GM12878 (cell line): ENCODE measurements at regions not wholly inside any gene's neighbourhood (a gene's known extent, or its start where the extent isn't known, plus 50 kb on each side); places are given as distances from the start of the nearest gene placed in this dataset.

Experiments
- ATAC-seq: fragments of 200-7000 bp; cut with Tn5 transposase; 3 replicates; pipeline ENCODE4 v1.9.1; 2020; ENCODE audit warnings: mild to moderate bottlenecking, moderate library complexity
- BruUV-seq: library from RNA; stranded (reverse); fragments of 400-500 nt; replicated peaks from 2 replicates; lab custom pipeline; 2021; lab: Mats Ljungman, UMichigan
- CTCF ChIA-PET: fragments of 300-600 bp; sonication (Branson Sonifier 250); formaldehyde crosslinking; extraction: SDS; loops from one replicate; lab custom pipeline; 2021; ENCODE audit warnings: inconsistent platforms; lab: Yijun Ruan, JAX
- POLR2A ChIA-PET: fragments of 350-600 bp; formaldehyde crosslinking; extraction: SDS; loops from one replicate; lab custom pipeline; 2021; ENCODE audit warnings: inconsistent platforms; lab: Charles Lee
- RAD21 ChIA-PET: fragments of 300-600 bp; sonication (Branson Sonifier 250); formaldehyde crosslinking; loops from one replicate; lab custom pipeline; 2023; ENCODE audit warnings: antibody characterized with exemption; ENCODE audit not compliant: unreplicated experiment; lab: Charles Lee
- SMC1A ChIA-PET: fragments of 300-600 bp; sonication (Branson Sonifier 250); formaldehyde crosslinking; loops from one replicate; lab custom pipeline; 2023; ENCODE audit not compliant: unreplicated experiment, uncharacterized antibody; lab: Charles Lee
- DNase-seq: peaks from one replicate; pipeline ENCODE4 v3.0.0-alpha.2; 2011; ENCODE audit warnings: low read depth, low spot score
- FAIRE-seq: peaks from 3 replicates; lab custom pipeline; 2011; peaks lifted over from hg19 to GRCh38; lab: Jason Lieb, UNC
- H2AFZ ChIP-seq: 2 replicates; pipeline ENCODE4 v1.6.0; 2011; ENCODE audit warnings: low read depth, low read length, control low read depth; ENCODE audit not compliant: control insufficient read depth
- H3K27ac ChIP-seq: 2 replicates; pipeline ENCODE4 v1.5.1; 2011; ENCODE audit warnings: control low read depth; ENCODE audit not compliant: control insufficient read depth, insufficient read depth
- H3K27me3 ChIP-seq, 2 experiments: replicated peaks in 1 of 2; 2 replicates each; pipeline versions ENCODE4 v1.6.0 to v1.6.1; 2011; ENCODE audit warnings: low read length in 1 of 2; ENCODE audit not compliant: control insufficient read depth in 2 of 2, insufficient read depth in 2 of 2
- H3K36me3 ChIP-seq, 2 experiments: 2 replicates each; pipeline ENCODE4 v1.5.1; 2011; ENCODE audit warnings: low read length in 1 of 2; ENCODE audit not compliant: control insufficient read depth in 2 of 2, insufficient read depth in 2 of 2
- H3K4me1 ChIP-seq: 2 replicates; pipeline ENCODE4 v1.6.1; 2011; ENCODE audit warnings: mild to moderate bottlenecking, low read length, moderate library complexity, mixed read lengths; ENCODE audit not compliant: control insufficient read depth, insufficient read depth
- H3K4me2 ChIP-seq: 2 replicates; pipeline ENCODE4 v1.6.0; 2011; ENCODE audit warnings: control low read depth; ENCODE audit not compliant: control insufficient read depth, insufficient read depth
- H3K4me3 ChIP-seq: fragments of 200-600 bp; sonication (generic); 2 replicates; pipeline ENCODE4 v1.5.1; 2016
- H3K79me2 ChIP-seq: 2 replicates; pipeline ENCODE4 v1.6.0; 2011; ENCODE audit warnings: low read length; ENCODE audit not compliant: control insufficient read depth, insufficient read depth
- H3K9ac ChIP-seq: 2 replicates; pipeline ENCODE4 v1.8.0; 2011; ENCODE audit warnings: low read length, control low read depth, mixed read lengths; ENCODE audit not compliant: control insufficient read depth, insufficient read depth
- H3K9me3 ChIP-seq: replicated peaks from 3 replicates; pipeline ENCODE4 v1.5.1; 2011; ENCODE audit warnings: mild to moderate bottlenecking, low read length; ENCODE audit not compliant: control insufficient read depth, insufficient read depth
- H4K20me1 ChIP-seq: 2 replicates; pipeline ENCODE4 v1.6.0; 2011; ENCODE audit not compliant: control insufficient read depth, insufficient read depth
- E2F4 ChIP-seq: IDR thresholded peaks from 2 replicates; pipeline ENCODE4 v1.6.1; 2012; ENCODE audit warnings: low read depth, low read length, improper control_type of control experiment
- IKZF2 ChIP-seq, 2 experiments: fragments of 450-650 bp; IDR thresholded peaks; 2 replicates each; pipeline ENCODE4 v1.6.1; 2017; ENCODE audit warnings: mild to moderate bottlenecking in 2 of 2, moderate library complexity in 2 of 2
- PRDM15 ChIP-seq: fragments of 450-650 bp; formaldehyde crosslinking; IDR thresholded peaks from 2 replicates; pipeline ENCODE4 v1.4.0; 2020; ENCODE audit warnings: mild to moderate bottlenecking, moderate library complexity
- SMAD1 ChIP-seq: fragments of 450-650 bp; IDR thresholded peaks from 2 replicates; pipeline ENCODE4 v1.6.1; 2018; ENCODE audit warnings: mild to moderate bottlenecking, low read depth; ENCODE audit not compliant: partially characterized antibody
- SMARCA5 ChIP-seq: fragments of 450-650 bp; IDR thresholded peaks from 2 replicates; pipeline ENCODE4 v1.6.1; 2017; ENCODE audit warnings: mild to moderate bottlenecking
- SREBF1 ChIP-seq: IDR thresholded peaks from 2 replicates; pipeline ENCODE4 v1.6.1; 2012; ENCODE audit warnings: mild to moderate bottlenecking, low read length
- SREBF2 ChIP-seq: IDR thresholded peaks from 2 replicates; pipeline ENCODE4 v1.6.1; 2012; ENCODE audit warnings: mild to moderate bottlenecking, low read length
- TAF1 ChIP-seq: IDR thresholded peaks from 2 replicates; pipeline ENCODE4 v1.6.1; 2011; ENCODE audit warnings: mild to moderate bottlenecking, low read depth, low read length, borderline replicate concordance
- YY1 ChIP-seq: IDR thresholded peaks from 2 replicates; pipeline ENCODE4 v1.6.1; 2011; ENCODE audit warnings: low read depth, mild to moderate bottlenecking, low read length
- ZNF217 ChIP-seq: fragments of 450-650 bp; IDR thresholded peaks from 2 replicates; pipeline ENCODE4 v1.6.1; 2017; ENCODE audit warnings: antibody characterized with exemption, mild to moderate bottlenecking
- WGBS: methylation state at CpG from one replicate; pipeline ENCODE4 v1.1.6; 2016; ENCODE audit warnings: low lambda C conversion rate; ENCODE audit not compliant: insufficient replicate concordance, insufficient coverage; ENCODE audit errors: missing lambda C conversion rate; 5-methylcytosine and 5-hydroxymethylcytosine counted together
- in situ Hi-C: fragments of 300-500 bp; cut with MboI; formaldehyde crosslinking; loops from 9 replicates; pipeline ENCODE4 v1.14.3; 2018; ENCODE audit warnings: mixed read lengths
- intact Hi-C: fragments of 100-400 bp; cut with micrococcal nuclease; formaldehyde crosslinking; loops from one replicate; pipeline ENCODE4 v1.14.2; 2022; ENCODE audit not compliant: unreplicated experiment

GRCh38 chr4:114087596-114088230 lies 108.3 kb upstream of the ARSJ start:
- BruUV-seq = no TSS peak
- no peaks in the 10 kb centered on the region for H3K36me3 ChIP-seq
- CTCF ChIA-PET = interaction anchor here (1.1 kb wide), 1 partner anchor 16 kb away, joined by 6 read pairs; no protein-coding TSS in a partner anchor
- FAIRE-seq (peak; percentile 35), ATAC-seq (no peak), DNase-seq (no peak)
- H3K4me3 ChIP-seq = no peak overlapping the region
- POLR2A ChIA-PET = no interaction called here
- RAD21 ChIA-PET = no interaction called here
- no peak overlapping the region for H3K27ac ChIP-seq
- intact Hi-C loops (no loop called here), in situ Hi-C loops (no loop called here)
- SMC1A ChIA-PET = no interaction called here
- H3K4me2 ChIP-seq = no peak overlapping the region
- H3K9ac ChIP-seq = no peak overlapping the region
- H3K9me3 ChIP-seq = no peaks in the 10 kb centered on the region
- no peaks in the 10 kb centered on the region for H4K20me1 ChIP-seq
- 0% methylated on average over 1 of the region's 1 CpG for WGBS
- TF ChIP-seq TAF1 (no peak), SMARCA5 (no peak), SMAD1 (no peak), IKZF2 (IDR thresholded peaks at IDR 0.05) (no peak), SREBF1 (no peak), SREBF2 (no peak), E2F4 (no peak), ZNF217 (no peak), PRDM15 (CRISPR knock-in tag) (no peak), YY1 (no peak)
- H2AFZ ChIP-seq = no peak overlapping the region
- no peaks in the 10 kb centered on the region for H3K27me3 ChIP-seq
- no peaks in the 10 kb centered on the region for H3K79me2 ChIP-seq
- H3K4me1 ChIP-seq = no peaks in the 10 kb centered on the region
